Mesendoderm (in vitro differentiated cells): ENCODE measurements at regions not wholly inside any gene's neighbourhood (a gene's known extent, or its start where the extent isn't known, plus 50 kb on each side); places are given as distances from the start of the nearest gene placed in this dataset.

Experiments
- DNase-seq: peaks from one replicate; pipeline ENCODE4 v3.0.0; 2013
- H2AK5ac ChIP-seq: 2 replicates; pipeline ENCODE4 v1.6.1; 2013; ENCODE audit warnings: low read length, inconsistent platforms
- H2BK120ac ChIP-seq: 2 replicates; pipeline ENCODE4 v1.6.1; 2013; ENCODE audit warnings: low read depth, mild to moderate bottlenecking, low read length, moderate library complexity, mixed read lengths
- H2BK15ac ChIP-seq: replicated peaks from 2 replicates; pipeline ENCODE4 v1.6.1; 2013; ENCODE audit warnings: low read depth, mild to moderate bottlenecking, moderate library complexity
- H2BK5ac ChIP-seq: 2 replicates; pipeline ENCODE4 v1.6.1; 2013; ENCODE audit warnings: low read length, inconsistent platforms
- H3K18ac ChIP-seq: 2 replicates; pipeline ENCODE4 v1.6.1; 2013; ENCODE audit warnings: mild to moderate bottlenecking, low read length, mixed read lengths
- H3K23ac ChIP-seq: one replicate; pipeline ENCODE4 v1.6.1; 2013; ENCODE audit warnings: low read length
- H3K27ac ChIP-seq: 2 replicates; pipeline ENCODE4 v1.5.1; 2013; ENCODE audit warnings: low read depth, mild to moderate bottlenecking, inconsistent platforms, low read length, moderate library complexity
- H3K27me3 ChIP-seq: 2 replicates; pipeline ENCODE4 v1.6.1; 2013; ENCODE audit warnings: low read length, control low read depth, mild to moderate bottlenecking, inconsistent platforms; ENCODE audit not compliant: insufficient read depth, poor library complexity
- H3K36me3 ChIP-seq: 2 replicates; pipeline ENCODE4 v1.6.1; 2013; ENCODE audit warnings: low read length, inconsistent platforms; ENCODE audit not compliant: control insufficient read depth, insufficient read depth
- H3K4ac ChIP-seq: one replicate; pipeline ENCODE4 v1.6.1; 2013; ENCODE audit warnings: low read depth, mild to moderate bottlenecking, low read length, moderate library complexity
- H3K4me1 ChIP-seq: 2 replicates; pipeline ENCODE4 v1.6.1; 2013; ENCODE audit warnings: low read depth, low read length, inconsistent platforms; ENCODE audit not compliant: control insufficient read depth
- H3K4me2 ChIP-seq: 2 replicates; pipeline ENCODE4 v1.6.1; 2013; ENCODE audit warnings: low read length
- H3K4me3 ChIP-seq: 2 replicates; pipeline ENCODE4 v1.5.1; 2013; ENCODE audit warnings: mild to moderate bottlenecking, low read length
- H3K56ac ChIP-seq: one replicate; pipeline ENCODE4 v1.6.1; 2013; ENCODE audit warnings: low read length
- H3K79me1 ChIP-seq: 2 replicates; pipeline ENCODE4 v1.6.1; 2013; ENCODE audit warnings: low read length, inconsistent platforms
- H3K79me2 ChIP-seq: 2 replicates; pipeline ENCODE4 v1.6.1; 2013; ENCODE audit warnings: mild to moderate bottlenecking, low read length; ENCODE audit not compliant: control insufficient read depth, insufficient read depth
- H3K9ac ChIP-seq: 2 replicates; pipeline ENCODE4 v1.6.1; 2013; ENCODE audit warnings: low read length, inconsistent platforms
- H4K5ac ChIP-seq: one replicate; pipeline ENCODE4 v1.6.1; 2013; ENCODE audit warnings: low read length
- H4K8ac ChIP-seq: one replicate; pipeline ENCODE4 v1.6.1; 2013; ENCODE audit warnings: low read depth, mild to moderate bottlenecking, control low read depth, low read length, moderate library complexity
- WGBS: extraction: QIAGEN DNeasy Blood & Tissue Kit; methylation state at CpG from one replicate; pipeline ENCODE4 v1.1.7; 2013; ENCODE audit warnings: low lambda C conversion rate, missing lambda C conversion rate; ENCODE audit not compliant: insufficient coverage; ENCODE audit errors: extremely low coverage; 5-methylcytosine and 5-hydroxymethylcytosine counted together

- peaks cover 1% of the 10 kb centered on the region for H3K27me3 ChIP-seq
- H3K36me3 ChIP-seq = no peaks in the 10 kb centered on the region
- H3K4ac ChIP-seq = no peak overlapping the region
- no peak overlapping the region for H4K5ac ChIP-seq
- H3K56ac ChIP-seq = no peak overlapping the region
- no peak overlapping the region for H2AK5ac ChIP-seq
- no peak overlapping the region for H2BK120ac ChIP-seq
- WGBS = no CpG with 5 or more reads among the region's 12 CpGs
- no peak overlapping the region for H3K27ac ChIP-seq
- no peak overlapping the region for H3K18ac ChIP-seq
- H2BK5ac ChIP-seq = no peak overlapping the region
- H3K4me3 ChIP-seq = no peak overlapping the region
- DNase-seq = peak; percentile 50
- no peak overlapping the region for H4K8ac ChIP-seq
- no peak overlapping the region for H2BK15ac ChIP-seq
- H3K79me1 ChIP-seq = no peaks in the 10 kb centered on the region
- no peaks in the 10 kb centered on the region for H3K79me2 ChIP-seq
- H3K4me2 ChIP-seq = no peak overlapping the region
- H3K4me1 ChIP-seq = no peaks in the 10 kb centered on the region
- H3K9ac ChIP-seq = no peak overlapping the region
- no peak overlapping the region for H3K23ac ChIP-seq
These were observed 130.9 kb downstream of the FOXA2 start for GRCh38 chr20:22453244-22454080.

GRCh38 chr20:22452442-22453011 lies 131.8 kb downstream of the FOXA2 start:
- H3K36me3 ChIP-seq = no peaks in the 10 kb centered on the region
- no CpG with 5 or more reads among the region's 3 CpGs for WGBS
- H4K8ac ChIP-seq = no peak overlapping the region
- no peak overlapping the region for H2BK15ac ChIP-seq
- H3K4ac ChIP-seq = no peak overlapping the region
- no peak overlapping the region for H3K4me3 ChIP-seq
- no peak overlapping the region for H3K56ac ChIP-seq
- H2BK120ac ChIP-seq = no peak overlapping the region
- H3K18ac ChIP-seq = no peak overlapping the region
- H2BK5ac ChIP-seq = no peak overlapping the region
- no peak overlapping the region for H3K27ac ChIP-seq
- no peak overlapping the region for H4K5ac ChIP-seq
- H2AK5ac ChIP-seq = no peak overlapping the region
- no peak overlapping the region for H3K4me2 ChIP-seq
- no peaks in the 10 kb centered on the region for H3K79me2 ChIP-seq
- no peaks in the 10 kb centered on the region for H3K4me1 ChIP-seq
- no peaks in the 10 kb centered on the region for H3K79me1 ChIP-seq
- no peak for DNase-seq
- H3K9ac ChIP-seq = no peak overlapping the region
- H3K23ac ChIP-seq = no peak overlapping the region
- H3K27me3 ChIP-seq = peaks cover 1% of the 10 kb centered on the region

- no peak overlapping the region for H2BK120ac ChIP-seq
- H3K4me3 ChIP-seq = no peak overlapping the region
- no peak overlapping the region for H3K9ac ChIP-seq
- H3K56ac ChIP-seq = no peak overlapping the region
- no peak overlapping the region for H2AK5ac ChIP-seq
- H2BK15ac ChIP-seq = no peak overlapping the region
- H3K36me3 ChIP-seq = no peaks in the 10 kb centered on the region
- H4K8ac ChIP-seq = no peak overlapping the region
- no peaks in the 10 kb centered on the region for H3K4me1 ChIP-seq
- H3K4me2 ChIP-seq = no peak overlapping the region
- no peak overlapping the region for H3K23ac ChIP-seq
- WGBS = no CpG with 5 or more reads among the region's 2 CpGs
- H3K18ac ChIP-seq = no peak overlapping the region
- H3K4ac ChIP-seq = no peak overlapping the region
- no peak for DNase-seq
- no peaks in the 10 kb centered on the region for H3K79me1 ChIP-seq
- no peaks in the 10 kb centered on the region for H3K79me2 ChIP-seq
- H2BK5ac ChIP-seq = no peak overlapping the region
- no peak overlapping the region for H4K5ac ChIP-seq
- H3K27ac ChIP-seq = no peak overlapping the region
- H3K27me3 ChIP-seq = peaks cover 1% of the 10 kb centered on the region
These were observed 133.8 kb downstream of the FOXA2 start for GRCh38 chr20:22450537-22450936.

- H4K5ac ChIP-seq = no peak overlapping the region
- no peaks in the 10 kb centered on the region for H3K36me3 ChIP-seq
- no peak overlapping the region for H3K4ac ChIP-seq
- H3K9ac ChIP-seq = no peak overlapping the region
- H2BK15ac ChIP-seq = no peak overlapping the region
- no peaks in the 10 kb centered on the region for H3K4me1 ChIP-seq
- H3K4me3 ChIP-seq = no peak overlapping the region
- H2BK120ac ChIP-seq = no peak overlapping the region
- H2AK5ac ChIP-seq = no peak overlapping the region
- no peak overlapping the region for H2BK5ac ChIP-seq
- H3K27me3 ChIP-seq = no peaks in the 10 kb centered on the region
- no CpG with 5 or more reads among the region's 10 CpGs for WGBS
- H3K79me2 ChIP-seq = no peaks in the 10 kb centered on the region
- H3K18ac ChIP-seq = no peak overlapping the region
- H3K79me1 ChIP-seq = no peaks in the 10 kb centered on the region
- no peak overlapping the region for H4K8ac ChIP-seq
- H3K23ac ChIP-seq = no peak overlapping the region
- H3K27ac ChIP-seq = no peak overlapping the region
- DNase-seq = no peak
- no peak overlapping the region for H3K56ac ChIP-seq
- H3K4me2 ChIP-seq = no peak overlapping the region
These were observed 135.0 kb downstream of the FOXA2 start for GRCh38 chr20:22449188-22449973.

GRCh38 chr20:22447447-22447778 lies 137.0 kb downstream of the FOXA2 start:
- DNase-seq = no peak
- no peak overlapping the region for H3K27ac ChIP-seq
- no peak overlapping the region for H3K4me3 ChIP-seq
- no peak overlapping the region for H3K4ac ChIP-seq
- no peak overlapping the region for H3K18ac ChIP-seq
- no peak overlapping the region for H3K56ac ChIP-seq
- H2BK120ac ChIP-seq = no peak overlapping the region
- no peaks in the 10 kb centered on the region for H3K36me3 ChIP-seq
- H3K9ac ChIP-seq = no peak overlapping the region
- H2BK5ac ChIP-seq = no peak overlapping the region
- H2BK15ac ChIP-seq = no peak overlapping the region
- H2AK5ac ChIP-seq = no peak overlapping the region
- no peak overlapping the region for H3K23ac ChIP-seq
- H3K79me2 ChIP-seq = no peaks in the 10 kb centered on the region
- H4K5ac ChIP-seq = no peak overlapping the region
- H3K27me3 ChIP-seq = no peaks in the 10 kb centered on the region
- no peaks in the 10 kb centered on the region for H3K79me1 ChIP-seq
- WGBS = no CpG with 5 or more reads among the region's 1 CpG
- H3K4me2 ChIP-seq = no peak overlapping the region
- no peaks in the 10 kb centered on the region for H3K4me1 ChIP-seq
- H4K8ac ChIP-seq = no peak overlapping the region
